Esophagus muscularis mucosa (tissue), 4 donors: ENCODE measurements at regions not wholly inside any gene's neighbourhood (a gene's known extent, or its start where the extent isn't known, plus 50 kb on each side); places are given as distances from the start of the nearest gene placed in this dataset.

Source experiments
- DNase-seq: peaks from one replicate; pipeline ENCODE4 v3.0.0-alpha.2; 2017; ENCODE audit errors: extremely low spot score
- H3K27ac ChIP-seq, 4 donors: fragments of 200-600 bp; sonication (generic); replicated peaks in 1 of 4; 1 replicate in 3 of 4; 2 replicates in 1 of 4; pipeline ENCODE4 v1.5.1; 2016 to 2019; ENCODE audit warnings: mild to moderate bottlenecking in 1 of 4
- H3K27me3 ChIP-seq, 4 donors: fragments of 200-600 bp; sonication (generic); one replicate each; pipeline versions ENCODE4 v1.5.1 to v1.6.0; 2016 to 2019
- H3K36me3 ChIP-seq, 4 donors: fragments of 200-600 bp; sonication (generic); one replicate each; pipeline ENCODE4 v1.5.1; 2016 to 2019
- H3K4me1 ChIP-seq, 4 donors: fragments of 200-600 bp; sonication (generic); one replicate each; pipeline ENCODE4 v1.5.1; 2016 to 2019
- H3K4me3 ChIP-seq, 4 donors: fragments of 200-600 bp; sonication (generic); 1 replicate in 2 of 4; 2 replicates in 2 of 4; pipeline ENCODE4 v1.5.1; 2016 to 2019; ENCODE audit warnings: mild to moderate bottlenecking in 4 of 4, moderate library complexity in 1 of 4
- H3K9me3 ChIP-seq, 4 donors: fragments of 200-600 bp; sonication (generic); 1 replicate in 3 of 4; 2 replicates in 1 of 4; pipeline ENCODE4 v1.5.1; 2016 to 2019
- EP300 ChIP-seq: sonication (generic); formaldehyde crosslinking; IDR thresholded peaks from one replicate; pipeline ENCODE4 v1.6.1; 2017; ENCODE audit warnings: antibody characterized with exemption
- POLR2A ChIP-seq: fragments of 450-650 bp; IDR thresholded peaks from one replicate; pipeline ENCODE4 v1.6.1; 2017; ENCODE audit warnings: antibody characterized with exemption, moderate library complexity, mild to moderate bottlenecking, low read depth
- POLR2AphosphoS5 ChIP-seq, 2 donors: sonication (generic); formaldehyde crosslinking; IDR thresholded peaks; one replicate each; pipeline ENCODE4 v1.6.1; 2017; ENCODE audit warnings: antibody characterized with exemption in 2 of 2
- WGBS: methylation state at CpG from one replicate; pipeline ENCODE4 v1.1.5; 2018; 5-methylcytosine and 5-hydroxymethylcytosine counted together
- intact Hi-C: fragments of 100-400 bp; cut with DNase I; formaldehyde crosslinking; loops from one replicate; pipeline ENCODE4 v1.15.1; 2023
- TF ChIP-seq, protein P1 (sequence below), 3 experiments: fragments of 200-600 bp in 2 of 3; fragments of 450-650 bp in 1 of 3; sonication (generic) in 2 of 3; IDR thresholded peaks; one replicate each; pipeline ENCODE4 v1.5.1; 2017 to 2019; ENCODE audit warnings: antibody characterized with exemption in 3 of 3, mild to moderate bottlenecking in 2 of 3, moderate library complexity in 1 of 3

DNA sequence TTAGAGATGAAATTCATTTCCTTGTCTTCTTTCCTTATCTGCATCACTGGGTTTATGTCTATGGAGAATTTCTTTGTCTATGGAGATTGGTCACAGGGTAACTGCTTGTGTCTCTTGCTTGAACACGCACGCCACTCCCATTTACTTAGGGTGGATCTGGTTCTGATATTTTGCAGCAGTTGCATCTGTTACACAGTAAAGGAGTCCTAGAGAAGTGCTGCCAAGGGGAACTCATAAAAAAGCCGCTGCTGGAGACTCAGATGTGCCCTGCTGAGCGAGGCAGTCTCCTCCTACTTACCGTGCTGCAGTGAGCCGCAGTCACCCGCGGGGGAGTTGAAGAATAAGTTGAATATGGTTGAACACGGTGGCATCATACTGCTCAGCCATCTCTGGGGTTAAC, 105.2 kb upstream of the KLHL25 start:
- Histone ChIP-seq H3K9me3 (no peaks in the 10 kb centered on the region), H3K4me1 (no peaks in the 10 kb centered on the region), H3K36me3 (no peaks in the 10 kb centered on the region), H3K27me3 (peaks cover 0 to 29% (median 0%) of the 10 kb centered on the region in 4 donors), H3K4me3 (no peak overlapping the region), H3K27ac (no peak overlapping the region)
- intact Hi-C loops: no loop called here
- 54% methylated on average over 9 of the region's 9 CpGs for WGBS
- TF ChIP-seq POLR2AphosphoS5 (IDR thresholded peaks at IDR 0.05) (no peak), EP300 (no peak), POLR2A (no peak)
- TF ChIP-seq, protein P1, sequence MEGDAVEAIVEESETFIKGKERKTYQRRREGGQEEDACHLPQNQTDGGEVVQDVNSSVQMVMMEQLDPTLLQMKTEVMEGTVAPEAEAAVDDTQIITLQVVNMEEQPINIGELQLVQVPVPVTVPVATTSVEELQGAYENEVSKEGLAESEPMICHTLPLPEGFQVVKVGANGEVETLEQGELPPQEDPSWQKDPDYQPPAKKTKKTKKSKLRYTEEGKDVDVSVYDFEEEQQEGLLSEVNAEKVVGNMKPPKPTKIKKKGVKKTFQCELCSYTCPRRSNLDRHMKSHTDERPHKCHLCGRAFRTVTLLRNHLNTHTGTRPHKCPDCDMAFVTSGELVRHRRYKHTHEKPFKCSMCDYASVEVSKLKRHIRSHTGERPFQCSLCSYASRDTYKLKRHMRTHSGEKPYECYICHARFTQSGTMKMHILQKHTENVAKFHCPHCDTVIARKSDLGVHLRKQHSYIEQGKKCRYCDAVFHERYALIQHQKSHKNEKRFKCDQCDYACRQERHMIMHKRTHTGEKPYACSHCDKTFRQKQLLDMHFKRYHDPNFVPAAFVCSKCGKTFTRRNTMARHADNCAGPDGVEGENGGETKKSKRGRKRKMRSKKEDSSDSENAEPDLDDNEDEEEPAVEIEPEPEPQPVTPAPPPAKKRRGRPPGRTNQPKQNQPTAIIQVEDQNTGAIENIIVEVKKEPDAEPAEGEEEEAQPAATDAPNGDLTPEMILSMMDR (IDR thresholded peaks at IDR 0.05): no peak
- DNase-seq: no peak

DNA sequence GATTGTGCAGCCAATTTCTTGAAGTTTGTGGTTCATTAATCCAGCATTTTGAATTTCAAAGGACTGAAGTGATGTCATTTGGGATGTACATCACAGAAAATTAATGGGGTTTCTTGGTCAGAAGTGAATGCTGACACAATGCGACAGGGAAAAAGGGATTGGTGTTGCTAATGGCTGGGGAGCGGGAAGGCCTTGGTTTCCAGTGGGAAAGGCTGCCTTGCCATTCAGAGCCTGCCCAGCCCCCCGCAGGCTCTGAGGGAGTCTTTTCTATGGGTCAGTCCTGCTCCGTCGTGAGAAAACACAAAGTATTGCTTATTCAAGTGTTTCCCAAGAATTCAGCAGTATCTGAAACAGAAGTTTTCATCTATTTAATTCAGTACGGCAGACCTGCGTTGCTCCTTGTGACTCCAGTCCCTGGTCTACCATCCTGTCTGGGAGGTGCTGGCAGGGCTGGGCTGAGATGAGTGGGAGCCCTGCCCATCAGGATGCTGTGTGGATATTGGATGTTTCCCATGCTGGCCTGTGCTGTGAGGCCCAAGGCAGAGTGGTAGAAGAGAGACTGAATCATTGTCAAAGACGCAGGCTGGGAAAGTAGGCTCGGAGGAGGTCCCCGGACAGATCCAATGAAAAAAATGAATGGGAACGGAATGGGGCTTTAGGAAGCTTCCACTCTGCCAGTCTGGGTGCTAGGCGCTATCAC, 111.2 kb upstream of the KLHL25 start:
- DNase-seq: no peak
- H3K4me1 ChIP-seq: no peaks in the 10 kb centered on the region
- TF ChIP-seq EP300 (no peak), POLR2A (no peak)
- H3K9me3 ChIP-seq: no peaks in the 10 kb centered on the region
- H3K27ac ChIP-seq: no peak overlapping the region
- intact Hi-C loops: no loop called here
- no peak overlapping the region for H3K4me3 ChIP-seq
- H3K27me3 ChIP-seq: no peaks in the 10 kb centered on the region
- WGBS: 85% methylated on average over 12 of the region's 12 CpGs
- H3K36me3 ChIP-seq: no peaks in the 10 kb centered on the region

DNA sequence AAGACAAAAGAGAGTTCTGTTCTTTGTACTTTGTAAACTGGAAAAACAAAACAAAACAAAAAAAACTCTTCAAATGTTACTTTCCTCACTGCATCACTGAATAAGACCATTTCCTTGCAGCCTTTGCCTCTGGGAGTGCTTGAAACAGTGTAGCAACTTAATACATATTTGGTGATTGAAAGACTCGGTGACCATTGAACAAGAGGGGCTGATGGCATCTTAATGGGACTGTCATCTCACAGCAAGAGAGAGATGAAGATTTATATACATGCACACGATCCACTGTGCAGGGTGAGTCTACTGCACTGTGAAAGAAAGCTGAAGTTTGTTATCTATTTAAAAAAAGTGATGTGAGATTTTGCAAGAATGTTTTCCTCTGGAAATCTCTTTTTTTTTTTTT, 111.9 kb upstream of the KLHL25 start:
- Histone ChIP-seq H3K4me1 (no peaks in the 10 kb centered on the region), H3K36me3 (no peaks in the 10 kb centered on the region), H3K9me3 (no peaks in the 10 kb centered on the region), H3K27ac (no peak overlapping the region), H3K27me3 (no peaks in the 10 kb centered on the region), H3K4me3 (no peak overlapping the region)
- DNase-seq: no peak
- 63% methylated on average over 2 of the region's 2 CpGs for WGBS
- no peak for TF ChIP-seq POLR2A
- TF ChIP-seq, protein P1 (IDR thresholded peaks at IDR 0.05): no peak
- no peak for TF ChIP-seq EP300
- no peak for TF ChIP-seq POLR2AphosphoS5 (IDR thresholded peaks at IDR 0.05)
- intact Hi-C loops: no loop called here

DNA sequence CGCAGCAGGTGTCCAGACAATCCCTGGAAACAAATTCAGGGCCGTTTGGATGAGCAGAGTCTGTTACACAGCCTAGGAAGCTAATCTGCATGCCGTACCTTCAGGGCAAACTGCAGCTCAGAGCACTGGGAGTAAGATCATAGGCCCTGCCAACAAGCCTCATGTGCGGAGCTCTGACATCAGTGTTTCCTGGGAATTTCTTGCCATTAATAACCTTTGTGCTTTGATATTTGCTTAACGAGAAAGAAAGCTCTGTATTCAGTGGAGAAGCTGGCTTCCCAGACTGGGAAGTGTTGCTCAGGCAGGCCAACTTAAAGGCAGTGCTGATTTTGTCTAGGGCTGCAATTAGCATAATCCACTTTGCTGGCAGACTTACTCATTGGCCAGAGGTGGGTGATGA, 116.1 kb upstream of the KLHL25 start:
- H3K27me3 ChIP-seq: no peaks in the 10 kb centered on the region
- DNase-seq: no peak
- no peaks in the 10 kb centered on the region for H3K36me3 ChIP-seq
- TF ChIP-seq, protein P1 (IDR thresholded peaks at IDR 0.05): no peak
- no peak for TF ChIP-seq POLR2AphosphoS5 (IDR thresholded peaks at IDR 0.05)
- 43% methylated on average over 5 of the region's 5 CpGs for WGBS
- intact Hi-C loops: no loop called here
- no peak overlapping the region for H3K27ac ChIP-seq
- H3K4me1 ChIP-seq: no peaks in the 10 kb centered on the region
- H3K9me3 ChIP-seq: no peaks in the 10 kb centered on the region
- no peak overlapping the region for H3K4me3 ChIP-seq

DNA sequence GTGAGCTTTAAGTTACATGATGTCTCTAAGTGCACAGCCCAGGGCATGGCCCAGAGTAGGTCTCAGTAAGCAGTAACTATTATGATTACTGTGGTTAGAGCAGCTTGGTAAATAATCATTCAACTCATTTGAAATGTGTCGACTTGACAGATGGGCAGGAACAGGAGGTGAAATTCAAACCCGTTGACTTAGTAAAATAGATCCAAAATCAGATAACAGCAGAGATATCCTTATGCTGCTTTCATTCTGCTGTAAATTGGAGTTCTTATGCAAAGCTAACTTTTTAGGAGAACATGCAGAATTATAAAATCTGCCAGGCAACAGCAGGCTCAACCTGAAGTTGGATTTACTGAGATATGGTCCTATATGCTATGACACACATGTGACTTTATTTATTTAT, 118.7 kb upstream of the KLHL25 start:
- WGBS: 78% methylated on average over 2 of the region's 2 CpGs
- Histone ChIP-seq H3K27ac (no peak overlapping the region), H3K36me3 (no peaks in the 10 kb centered on the region), H3K4me3 (no peak overlapping the region), H3K4me1 (no peaks in the 10 kb centered on the region), H3K27me3 (no peaks in the 10 kb centered on the region), H3K9me3 (peaks cover 0 to 4% (median 0%) of the 10 kb centered on the region in 4 donors)
- DNase-seq: no peak
- intact Hi-C loops: no loop called here
- TF ChIP-seq EP300 (no peak), POLR2AphosphoS5 (IDR thresholded peaks at IDR 0.05) (no peak), POLR2A (no peak)
- TF ChIP-seq, protein P1 (IDR thresholded peaks at IDR 0.05): no peak
